HK-2 (cell line): ENCODE measurements at regions not wholly inside any gene's neighbourhood (a gene's known extent, or its start where the extent isn't known, plus 50 kb on each side); places are given as distances from the start of the nearest gene placed in this dataset.

Source experiments
- DNase-seq: peaks from one replicate; pipeline ENCODE4 v3.0.0-alpha.2; 2018; ENCODE audit not compliant: unreplicated experiment

- DNase-seq, result no peak
Measured at GRCh38 chr2:239459056-239459455, 58.2 kb upstream of the HDAC4 start.

- DNase-seq, result no peak
Measured at GRCh38 chr2:239457586-239458445, 57.0 kb upstream of the HDAC4 start.

- no peak for DNase-seq
Measured at GRCh38 chr2:239456940-239457339, 56.1 kb upstream of the HDAC4 start.

GRCh38 chr2:239455436-239456203 lies 54.8 kb upstream of the HDAC4 start:
- DNase-seq, result no peak

GRCh38 chr2:239454507-239454906 lies 53.7 kb upstream of the HDAC4 start:
- DNase-seq, result no peak
